Stimulated activated effector memory CD8-positive, alpha-beta T cell treated with anti-CD3 and anti-CD28 coated beads, Interleukin-12 subunit alpha, Interleukin-12 subunit beta, amount 100 ng/mL, for 72 hours (primary cell): ENCODE measurements at regions not wholly inside any gene's neighbourhood (a gene's known extent, or its start where the extent isn't known, plus 50 kb on each side); places are given as distances from the start of the nearest gene placed in this dataset.
"Not testable (repeated sequence)": the region's sequence is repeated elsewhere in the genome, so short reads cannot be mapped to it uniquely, and the experiment has no call there.

ENCODE experiments used
- ATAC-seq: fragments of 150-1000 bp; cut with Tn5 transposase; 2 replicates; pipeline ENCODE4 v1.10.0; 2021
- DNase-seq, 2 donors: peaks; one replicate each; pipeline ENCODE4 v3.0.0; 2021 to 2022; ENCODE audit warnings: low spot score in 2 of 2
- H3K27ac Mint-ChIP-seq: one replicate; pipeline ENCODE4 v1.8.0; 2022; ENCODE audit warnings: mild to moderate bottlenecking, mixed read lengths
- H3K36me3 Mint-ChIP-seq: one replicate; pipeline ENCODE4 v1.8.0; 2022; ENCODE audit warnings: mild to moderate bottlenecking, mixed read lengths
- H3K4me1 Mint-ChIP-seq: one replicate; pipeline ENCODE4 v1.8.0; 2022; ENCODE audit warnings: mixed read lengths
- H3K4me3 Mint-ChIP-seq: one replicate; pipeline ENCODE4 v1.8.0; 2022; ENCODE audit warnings: mild to moderate bottlenecking, mixed read lengths
- H3K9me3 Mint-ChIP-seq: one replicate; pipeline ENCODE4 v1.8.0; 2022; ENCODE audit warnings: mixed read lengths

- no peak overlapping the region for H3K4me3 Mint-ChIP-seq
- no peak for ATAC-seq
- DNase-seq = no peak
- H3K36me3 Mint-ChIP-seq = no peaks in the 10 kb centered on the region
- no peak overlapping the region for H3K27ac Mint-ChIP-seq
- H3K9me3 Mint-ChIP-seq = peaks cover 7% of the 10 kb centered on the region
- no peaks in the 10 kb centered on the region for H3K4me1 Mint-ChIP-seq
These were observed 768.0 kb upstream of the TMPRSS15 start for GRCh38 chr21:19171585-19171984.

- H3K4me1 Mint-ChIP-seq = no peaks in the 10 kb centered on the region
- H3K9me3 Mint-ChIP-seq = peaks cover 15% of the 10 kb centered on the region
- no peak overlapping the region for H3K4me3 Mint-ChIP-seq
- H3K36me3 Mint-ChIP-seq = no peaks in the 10 kb centered on the region
- no peak overlapping the region for H3K27ac Mint-ChIP-seq
- ATAC-seq (no peak), DNase-seq (no peak)
These were observed 778.1 kb upstream of the TMPRSS15 start for GRCh38 chr21:19181604-19182140.

- no peaks in the 10 kb centered on the region for H3K4me1 Mint-ChIP-seq
- no peak overlapping the region for H3K27ac Mint-ChIP-seq
- no peak for ATAC-seq
- H3K9me3 Mint-ChIP-seq = peaks cover 16% of the 10 kb centered on the region
- no peak overlapping the region for H3K4me3 Mint-ChIP-seq
- no peak for DNase-seq
- no peaks in the 10 kb centered on the region for H3K36me3 Mint-ChIP-seq
These were observed 794.4 kb upstream of the TMPRSS15 start for GRCh38 chr21:19197950-19198349.

GRCh38 chr21:19198801-19199200 is 795.2 kb upstream of the TMPRSS15 start:
- Mint-ChIP-seq H3K36me3 (no peaks in the 10 kb centered on the region), H3K4me1 (no peaks in the 10 kb centered on the region), H3K4me3 (no peak overlapping the region), H3K27ac (no peak overlapping the region), H3K9me3 (peaks cover 16% of the 10 kb centered on the region)
- DNase-seq (no peak), ATAC-seq (no peak)

- DNase-seq (no peak), ATAC-seq (no peak)
- H3K36me3 Mint-ChIP-seq = no peaks in the 10 kb centered on the region
- no peak overlapping the region for H3K4me3 Mint-ChIP-seq
- H3K4me1 Mint-ChIP-seq = no peaks in the 10 kb centered on the region
- H3K9me3 Mint-ChIP-seq = peaks cover 12% of the 10 kb centered on the region
- no peak overlapping the region for H3K27ac Mint-ChIP-seq
These were observed 814.6 kb upstream of the TMPRSS15 start for GRCh38 chr21:19218163-19218562.

- Mint-ChIP-seq H3K9me3 (peaks cover 13% of the 10 kb centered on the region), H3K4me1 (no peaks in the 10 kb centered on the region), H3K27ac (no peak overlapping the region), H3K4me3 (no peak overlapping the region), H3K36me3 (no peaks in the 10 kb centered on the region)
- DNase-seq (no peak), ATAC-seq (no peak)
These were observed 820.5 kb upstream of the TMPRSS15 start for GRCh38 chr21:19224090-19224489.

- Mint-ChIP-seq H3K9me3 (peaks cover 14% of the 10 kb centered on the region), H3K4me1 (no peaks in the 10 kb centered on the region), H3K4me3 (no peak overlapping the region), H3K36me3 (no peaks in the 10 kb centered on the region), H3K27ac (no peak overlapping the region)
- no peak for DNase-seq
- no peak for ATAC-seq
These were observed 824.6 kb upstream of the TMPRSS15 start for GRCh38 chr21:19228226-19228625.

- peaks cover 10% of the 10 kb centered on the region for H3K9me3 Mint-ChIP-seq
- H3K4me3 Mint-ChIP-seq, H3K4me1 Mint-ChIP-seq, H3K27ac Mint-ChIP-seq, H3K36me3 Mint-ChIP-seq, ATAC-seq, DNase-seq: not testable (repeated sequence)
These were observed 830.3 kb upstream of the TMPRSS15 start for GRCh38 chr21:19233841-19234240.

- Mint-ChIP-seq H3K9me3 (peaks cover 8% of the 10 kb centered on the region), H3K4me3 (no peak overlapping the region), H3K27ac (no peak overlapping the region), H3K4me1 (no peaks in the 10 kb centered on the region), H3K36me3 (no peaks in the 10 kb centered on the region)
- DNase-seq (no peak), ATAC-seq (no peak)
These were observed 832.6 kb upstream of the TMPRSS15 start for GRCh38 chr21:19236209-19236608.

GRCh38 chr21:19237608-19238007 is 834.0 kb upstream of the TMPRSS15 start:
- Mint-ChIP-seq H3K4me3 (no peak overlapping the region), H3K36me3 (no peaks in the 10 kb centered on the region), H3K9me3 (peaks cover 4% of the 10 kb centered on the region), H3K4me1 (no peaks in the 10 kb centered on the region), H3K27ac (no peak overlapping the region)
- no peak for DNase-seq
- no peak for ATAC-seq

- Mint-ChIP-seq H3K27ac (no peak overlapping the region), H3K4me1 (no peaks in the 10 kb centered on the region), H3K9me3 (no peaks in the 10 kb centered on the region), H3K4me3 (no peak overlapping the region), H3K36me3 (no peaks in the 10 kb centered on the region)
- no peak for DNase-seq
- ATAC-seq = no peak
These were observed 836.1 kb upstream of the TMPRSS15 start for GRCh38 chr21:19239696-19240095.

GRCh38 chr21:19244502-19245187 is 841.1 kb upstream of the TMPRSS15 start:
- no peaks in the 10 kb centered on the region for H3K4me1 Mint-ChIP-seq
- DNase-seq (no peak), ATAC-seq (no peak)
- no peaks in the 10 kb centered on the region for H3K36me3 Mint-ChIP-seq
- H3K27ac Mint-ChIP-seq = no peak overlapping the region
- peaks cover 10% of the 10 kb centered on the region for H3K9me3 Mint-ChIP-seq
- H3K4me3 Mint-ChIP-seq = no peak overlapping the region

- H3K4me1 Mint-ChIP-seq = no peaks in the 10 kb centered on the region
- H3K4me3 Mint-ChIP-seq = no peak overlapping the region
- H3K27ac Mint-ChIP-seq = no peak overlapping the region
- ATAC-seq = no peak
- peaks cover 13% of the 10 kb centered on the region for H3K9me3 Mint-ChIP-seq
- no peaks in the 10 kb centered on the region for H3K36me3 Mint-ChIP-seq
- DNase-seq = no peak
These were observed 841.6 kb upstream of the TMPRSS15 start for GRCh38 chr21:19245188-19245580.

- DNase-seq (no peak), ATAC-seq (no peak)
- H3K4me3 Mint-ChIP-seq = no peak overlapping the region
- H3K27ac Mint-ChIP-seq = no peak overlapping the region
- no peaks in the 10 kb centered on the region for H3K36me3 Mint-ChIP-seq
- no peaks in the 10 kb centered on the region for H3K4me1 Mint-ChIP-seq
- peaks cover 17% of the 10 kb centered on the region for H3K9me3 Mint-ChIP-seq
These were observed 842.4 kb upstream of the TMPRSS15 start for GRCh38 chr21:19246018-19246417.

- ATAC-seq = no peak
- Mint-ChIP-seq H3K4me3 (no peak overlapping the region), H3K36me3 (no peaks in the 10 kb centered on the region), H3K4me1 (no peaks in the 10 kb centered on the region), H3K9me3 (peaks cover 12% of the 10 kb centered on the region), H3K27ac (no peak overlapping the region)
- DNase-seq = no peak
These were observed 853.5 kb upstream of the TMPRSS15 start for GRCh38 chr21:19256934-19257660.

GRCh38 chr21:19261731-19262376 is 858.3 kb upstream of the TMPRSS15 start:
- Mint-ChIP-seq H3K4me3 (no peak overlapping the region), H3K9me3 (peaks cover 11% of the 10 kb centered on the region)

More at GRCh38 chr21:19261731-19262376, 858.3 kb upstream of the TMPRSS15 start:
- DNase-seq (no peak), ATAC-seq (no peak)
- Mint-ChIP-seq H3K36me3 (no peaks in the 10 kb centered on the region), H3K4me1 (no peaks in the 10 kb centered on the region), H3K27ac (no peak overlapping the region)
